H1 (cell line): ENCODE measurements at regions not wholly inside any gene's neighbourhood (a gene's known extent, or its start where the extent isn't known, plus 50 kb on each side); places are given as distances from the start of the nearest gene placed in this dataset.

Source experiments
- CTCF ChIA-PET: fragments of 300-600 bp; sonication (Branson Sonifier 250); formaldehyde crosslinking; loops from one replicate; lab custom pipeline; 2021; ENCODE audit not compliant: partially characterized antibody; lab: Charles Lee
- POLR2A ChIA-PET: fragments of 300-600 bp; sonication (Branson Sonifier 250); formaldehyde crosslinking; loops from one replicate; lab custom pipeline; 2021; ENCODE audit warnings: inconsistent platforms; ENCODE audit not compliant: partially characterized antibody; lab: Charles Lee
- DNase-seq, 2 experiments: peaks; one replicate each; pipeline versions ENCODE4 v3.0.0 to v3.0.0-alpha.2; 2010 to 2022; ENCODE audit warnings: low spot score in 2 of 2, low read depth in 1 of 2, mixed read lengths in 1 of 2
- FAIRE-seq: peaks from 2 replicates; lab custom pipeline; 2011; peaks lifted over from hg19 to GRCh38; lab: Jason Lieb, UNC
- H2AFZ ChIP-seq: 2 replicates; pipeline ENCODE4 v1.8.1; 2012; ENCODE audit warnings: low read length, inconsistent platforms
- H2AK5ac ChIP-seq: 2 replicates; pipeline ENCODE4 v1.6.1; 2013; ENCODE audit warnings: low read depth, low read length
- H2BK120ac ChIP-seq: replicated peaks from 2 replicates; pipeline ENCODE3; 2013; ENCODE audit warnings: low read depth, low read length, inconsistent platforms
- H2BK12ac ChIP-seq: 2 replicates; pipeline ENCODE4 v1.6.1; 2013; ENCODE audit warnings: low read depth, low read length
- H2BK15ac ChIP-seq: 2 replicates; pipeline ENCODE4 v1.6.1; 2013; ENCODE audit warnings: low read length
- H2BK20ac ChIP-seq: 2 replicates; pipeline ENCODE4 v1.6.1; 2013; ENCODE audit warnings: low read length
- H2BK5ac ChIP-seq: 2 replicates; pipeline ENCODE4 v1.6.1; 2013; ENCODE audit warnings: low read depth, low read length
- H3K14ac ChIP-seq: 2 replicates; pipeline ENCODE4 v1.6.1; 2013; ENCODE audit warnings: inconsistent platforms; ENCODE audit not compliant: insufficient read length
- H3K18ac ChIP-seq: 2 replicates; pipeline ENCODE4 v1.6.1; 2013; ENCODE audit warnings: low read length; ENCODE audit errors: extremely low read depth
- H3K23ac ChIP-seq: 2 replicates; pipeline ENCODE4 v1.6.1; 2013; ENCODE audit warnings: inconsistent platforms; ENCODE audit not compliant: insufficient read length
- H3K23me2 ChIP-seq: 2 replicates; pipeline ENCODE4 v1.6.1; 2013; ENCODE audit warnings: low read depth, low read length
- H3K27ac ChIP-seq: 2 replicates; pipeline ENCODE4 v1.6.1; 2011; ENCODE audit warnings: low read depth, low read length, inconsistent platforms
- H3K27me3 ChIP-seq, 4 experiments: replicated peaks in 1 of 4; 1 replicate in 1 of 4; 2 replicates in 3 of 4; pipeline versions ENCODE4 v1.6.1 to v1.8.1; 2011 to 2013; ENCODE audit warnings: low read length in 3 of 4, mild to moderate bottlenecking in 3 of 4, inconsistent platforms in 2 of 4, mixed read lengths in 2 of 4, moderate library complexity in 1 of 4; ENCODE audit not compliant: control insufficient read depth in 3 of 4, insufficient read depth in 3 of 4; ENCODE audit errors: extremely low read depth in 1 of 4
- H3K36me3 ChIP-seq, 4 experiments: 2 replicates each; pipeline versions ENCODE4 v1.6.1 to v1.8.1; 2011 to 2013; ENCODE audit warnings: mild to moderate bottlenecking in 4 of 4, low read length in 3 of 4, moderate library complexity in 2 of 4, control low read depth in 1 of 4, inconsistent platforms in 1 of 4; ENCODE audit not compliant: insufficient read depth in 4 of 4, control insufficient read depth in 2 of 4
- H3K4ac ChIP-seq: replicated peaks from 2 replicates; pipeline ENCODE3; 2013; ENCODE audit warnings: low read length, low read depth, mixed read lengths, inconsistent platforms; ENCODE audit not compliant: insufficient read length
- H3K4me1 ChIP-seq, 4 experiments: replicated peaks in 1 of 4; 1 replicate in 1 of 4; 2 replicates in 3 of 4; pipeline versions ENCODE4 v1.6.1 to v1.8.1; 2011 to 2013; ENCODE audit warnings: low read length in 3 of 4, inconsistent platforms in 2 of 4, mixed read lengths in 1 of 4; ENCODE audit not compliant: insufficient read depth in 4 of 4, control insufficient read depth in 3 of 4
- H3K4me2 ChIP-seq, 2 experiments: 2 replicates each; pipeline versions ENCODE4 v1.6.1 to v1.8.1; 2011 to 2013; ENCODE audit warnings: low read depth in 2 of 2, low read length in 2 of 2, control low read depth in 1 of 2, inconsistent platforms in 1 of 2, mild to moderate bottlenecking in 1 of 2; ENCODE audit not compliant: insufficient read depth in 1 of 2
- H3K4me3 ChIP-seq, 4 experiments: fragments of 200-600, 300-600 bp in 1 of 4; sonication (generic), shearing (Covaris generic), sonication (Bioruptor Twin) in 1 of 4; 2 replicates each; pipeline versions ENCODE4 v1.5.1 to v1.8.1; 2011 to 2016; ENCODE audit warnings: low read length in 4 of 4, low read depth in 3 of 4, control low read depth in 2 of 4, inconsistent platforms in 2 of 4, mild to moderate bottlenecking in 2 of 4, mixed read lengths in 1 of 4, moderate library complexity in 1 of 4; ENCODE audit not compliant: insufficient read depth in 2 of 4; ENCODE audit errors: extremely low read depth in 1 of 4
- H3K56ac ChIP-seq: replicated peaks from 2 replicates; pipeline ENCODE3; 2013; ENCODE audit warnings: low read depth, mild to moderate bottlenecking, mixed read lengths, low read length, inconsistent platforms; ENCODE audit not compliant: insufficient read length
- H3K79me1 ChIP-seq: 2 replicates; pipeline ENCODE4 v1.6.1; 2013; ENCODE audit warnings: low read depth, low read length, control low read depth
- H3K79me2 ChIP-seq, 2 experiments: 2 replicates each; pipeline versions ENCODE4 v1.6.1 to v1.8.1; 2012 to 2013; ENCODE audit warnings: low read length in 2 of 2, mild to moderate bottlenecking in 2 of 2, inconsistent platforms in 1 of 2; ENCODE audit not compliant: insufficient read depth in 2 of 2, control insufficient read depth in 1 of 2
- H3K9ac ChIP-seq, 4 experiments: replicated peaks in 1 of 4; 1 replicate in 1 of 4; 2 replicates in 3 of 4; pipeline versions ENCODE4 v1.6.1 to v1.8.1; 2011 to 2013; ENCODE audit warnings: low read depth in 3 of 4, low read length in 3 of 4, control low read depth in 2 of 4, mild to moderate bottlenecking in 2 of 4, moderate library complexity in 2 of 4, inconsistent platforms in 1 of 4; ENCODE audit errors: extremely low read depth in 1 of 4
- H3K9me3 ChIP-seq, 2 experiments: 2 replicates each; pipeline versions ENCODE4 v1.6.1 to v1.8.1; 2012 to 2013; ENCODE audit warnings: mild to moderate bottlenecking in 2 of 2, moderate library complexity in 2 of 2, control low read depth in 1 of 2, inconsistent platforms in 1 of 2, low read depth in 1 of 2, low read length in 1 of 2, mixed read lengths in 1 of 2; ENCODE audit not compliant: insufficient read depth in 2 of 2
- H4K20me1 ChIP-seq, 2 experiments: replicated peaks in 1 of 2; 2 replicates each; pipeline versions ENCODE3 to v1.8.1; 2011 to 2013; ENCODE audit warnings: inconsistent platforms in 2 of 2, low read length in 2 of 2, mild to moderate bottlenecking in 1 of 2; ENCODE audit not compliant: insufficient read depth in 2 of 2, control insufficient read depth in 1 of 2
- H4K5ac ChIP-seq: 2 replicates; pipeline ENCODE4 v1.6.1; 2013; ENCODE audit warnings: low read length, low read depth, mixed read lengths, inconsistent platforms; ENCODE audit not compliant: insufficient read length
- H4K8ac ChIP-seq: 2 replicates; pipeline ENCODE4 v1.8.0; 2013; ENCODE audit warnings: mild to moderate bottlenecking, moderate library complexity, low read length, inconsistent platforms; ENCODE audit not compliant: insufficient read depth; ENCODE audit errors: extremely low read depth
- H4K91ac ChIP-seq: replicated peaks from 2 replicates; pipeline ENCODE3; 2013; ENCODE audit warnings: low read length, mixed read lengths, inconsistent platforms; ENCODE audit not compliant: insufficient read length
- CBX8 ChIP-seq: fragments of 300-800, 300-1000 bp; sonication (generic); IDR thresholded peaks from 2 replicates; pipeline ENCODE4 v1.7.1; 2016; ENCODE audit warnings: low read depth, low read length, borderline replicate concordance
- CEBPB ChIP-seq: IDR thresholded peaks from 2 replicates; pipeline ENCODE4 v1.6.1; 2012; ENCODE audit warnings: low read depth, low read length
- EP300 ChIP-seq, 2 experiments: IDR thresholded peaks; 1 replicate in 1 of 2; 2 replicates in 1 of 2; pipeline ENCODE4 v1.6.1; 2011 to 2012; ENCODE audit warnings: low read depth in 2 of 2, low read length in 2 of 2, mild to moderate bottlenecking in 2 of 2, borderline replicate concordance in 1 of 2, inconsistent platforms in 1 of 2, moderate library complexity in 1 of 2
- RFX5 ChIP-seq: IDR thresholded peaks from 2 replicates; pipeline ENCODE4 v1.6.1; 2011; ENCODE audit warnings: low read depth, low read length, improper control_type of control experiment, borderline replicate concordance
- SIN3A ChIP-seq, 2 experiments: IDR thresholded peaks in 1 of 2; conservative IDR thresholded peaks in 1 of 2; 2 replicates each; pipeline ENCODE4 v1.6.1; 2011 to 2012; ENCODE audit warnings: low read length in 2 of 2, improper control_type of control experiment in 1 of 2, low read depth in 1 of 2, mild to moderate bottlenecking in 1 of 2
- YY1 ChIP-seq: IDR thresholded peaks from 2 replicates; pipeline ENCODE4 v1.6.1; 2011; ENCODE audit warnings: low read depth, mild to moderate bottlenecking, low read length
- WGBS, 2 experiments: shearing (Covaris generic) in 1 of 2; methylation state at CpG; one replicate each; pipeline versions ENCODE4 v1.1.6 to v1.1.7; 2013 to 2015; ENCODE audit warnings: low lambda C conversion rate in 2 of 2, mixed read lengths in 2 of 2, inconsistent platforms in 1 of 2, low coverage in 1 of 2, missing lambda C conversion rate in 1 of 2; ENCODE audit not compliant: insufficient replicate concordance in 2 of 2, insufficient coverage in 1 of 2, insufficient read length in 1 of 2; ENCODE audit errors: extremely low coverage in 1 of 2, missing lambda C conversion rate in 1 of 2; 5-methylcytosine and 5-hydroxymethylcytosine counted together

DNA sequence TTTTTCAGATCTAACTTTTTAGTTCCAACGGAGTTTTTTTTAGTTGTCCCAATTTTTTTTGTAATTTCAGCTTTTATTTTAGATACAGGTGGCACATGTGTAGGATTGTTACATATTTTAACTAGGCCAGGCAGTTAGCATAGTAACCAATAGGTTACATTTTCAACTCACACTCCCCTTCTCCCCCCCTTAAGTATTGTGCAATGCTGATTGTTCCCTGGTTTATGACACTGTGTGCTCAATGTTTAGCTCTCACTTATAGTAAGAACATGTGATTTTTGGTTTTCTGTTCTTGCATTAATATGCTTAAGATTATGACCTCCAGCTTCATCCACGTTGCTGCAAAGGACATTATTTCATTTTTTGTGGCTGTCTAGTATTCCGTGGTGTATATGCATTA, 503.2 kb downstream of the CDH9 start:
- no peaks in the 10 kb centered on the region for H3K27me3 ChIP-seq
- no peak overlapping the region for H2BK120ac ChIP-seq
- no peak for TF ChIP-seq CBX8
- 0 out of 2 replicates have a peak, but pooled peaks have one; percentile 39 for TF ChIP-seq CEBPB
- no peak for TF ChIP-seq RFX5
- no peak for TF ChIP-seq YY1
- no peak for TF ChIP-seq EP300 (IDR thresholded peaks at IDR 0.05; ENCODE audit: borderline replicate concordance in 1 of 2, low read depth in 2 of 2, low read length in 2 of 2)
- TF ChIP-seq SIN3A (conservative IDR thresholded peaks at IDR 0.05 in 1 of 2, IDR thresholded peaks at IDR 0.05 in 1 of 2; ENCODE audit: low read depth in 1 of 2, low read length in 2 of 2), result no peak
- no peaks in the 10 kb centered on the region for H3K36me3 ChIP-seq
- no peak overlapping the region for H4K5ac ChIP-seq
- H3K79me1 ChIP-seq, result no peaks in the 10 kb centered on the region
- no peak overlapping the region for H3K4ac ChIP-seq
- H3K14ac ChIP-seq, result no peak overlapping the region
- POLR2A ChIA-PET, result no interaction called here
- no peak overlapping the region for H2AK5ac ChIP-seq
- H3K23ac ChIP-seq, result no peak overlapping the region
- FAIRE-seq (no peak), DNase-seq (no peak)
- no peak overlapping the region for H3K27ac ChIP-seq
- no peak overlapping the region for H2BK5ac ChIP-seq
- H3K9ac ChIP-seq, result no peak overlapping the region
- H4K20me1 ChIP-seq, result no peaks in the 10 kb centered on the region
- no peak overlapping the region for H2BK12ac ChIP-seq
- H3K9me3 ChIP-seq, result no peaks in the 10 kb centered on the region
- 59% methylated on average over 3 of the region's 3 CpGs; no CpG with 5 or more reads in 1 of the 2 experiments for WGBS, 2 experiments
- H3K79me2 ChIP-seq, result no peaks in the 10 kb centered on the region
- no peak overlapping the region for H4K8ac ChIP-seq
- CTCF ChIA-PET, result interaction anchor here (0.6 to 1.0 kb wide), 2 partner anchors 13 to 1977 kb away, joined by 3 read pairs; no protein-coding TSS in a partner anchor
- H3K4me2 ChIP-seq, result no peak overlapping the region
- no peak overlapping the region for H4K91ac ChIP-seq
- H3K56ac ChIP-seq, result no peak overlapping the region
- no peak overlapping the region for H3K4me3 ChIP-seq
- no peak overlapping the region for H3K18ac ChIP-seq
- H2BK15ac ChIP-seq, result no peak overlapping the region
- no peaks in the 10 kb centered on the region for H3K23me2 ChIP-seq
- H3K4me1 ChIP-seq, result no peaks in the 10 kb centered on the region
- H2BK20ac ChIP-seq, result no peak overlapping the region
- no peak overlapping the region for H2AFZ ChIP-seq
